ENCODE measurements at regions not wholly inside any gene's neighbourhood (a gene's known extent, or its start where the extent isn't known, plus 50 kb on each side); places are given as distances from the start of the nearest gene placed in this dataset.
"Not testable (repeated sequence)": the region's sequence is repeated elsewhere in the genome, so short reads cannot be mapped to it uniquely, and the experiment has no call there.

GRCh38 chr20:28616354-28616753 lies 2641.1 kb upstream of the DEFB115 start:
- TF ChIP-seq, protein P1, sequence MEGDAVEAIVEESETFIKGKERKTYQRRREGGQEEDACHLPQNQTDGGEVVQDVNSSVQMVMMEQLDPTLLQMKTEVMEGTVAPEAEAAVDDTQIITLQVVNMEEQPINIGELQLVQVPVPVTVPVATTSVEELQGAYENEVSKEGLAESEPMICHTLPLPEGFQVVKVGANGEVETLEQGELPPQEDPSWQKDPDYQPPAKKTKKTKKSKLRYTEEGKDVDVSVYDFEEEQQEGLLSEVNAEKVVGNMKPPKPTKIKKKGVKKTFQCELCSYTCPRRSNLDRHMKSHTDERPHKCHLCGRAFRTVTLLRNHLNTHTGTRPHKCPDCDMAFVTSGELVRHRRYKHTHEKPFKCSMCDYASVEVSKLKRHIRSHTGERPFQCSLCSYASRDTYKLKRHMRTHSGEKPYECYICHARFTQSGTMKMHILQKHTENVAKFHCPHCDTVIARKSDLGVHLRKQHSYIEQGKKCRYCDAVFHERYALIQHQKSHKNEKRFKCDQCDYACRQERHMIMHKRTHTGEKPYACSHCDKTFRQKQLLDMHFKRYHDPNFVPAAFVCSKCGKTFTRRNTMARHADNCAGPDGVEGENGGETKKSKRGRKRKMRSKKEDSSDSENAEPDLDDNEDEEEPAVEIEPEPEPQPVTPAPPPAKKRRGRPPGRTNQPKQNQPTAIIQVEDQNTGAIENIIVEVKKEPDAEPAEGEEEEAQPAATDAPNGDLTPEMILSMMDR (IDR thresholded peaks at IDR 0.05): no peak
- no peak overlapping the region for H3K27ac Mint-ChIP-seq
- DNase-seq (no peak), ATAC-seq (ENCODE audit: low read depth) (no peak)
- peaks cover 39% of the 10 kb centered on the region for H3K9me3 Mint-ChIP-seq
- CTCF ChIA-PET: no interaction called here
- H3K4me3 Mint-ChIP-seq: no peak overlapping the region
- no peaks in the 10 kb centered on the region for H3K4me1 Mint-ChIP-seq
- intact Hi-C loops (cut with micrococcal nuclease): no loop called here
- H3K36me3 Mint-ChIP-seq (ENCODE audit: low read depth): no peaks in the 10 kb centered on the region
- no peaks in the 10 kb centered on the region for H3K27me3 Mint-ChIP-seq
- POLR2A ChIA-PET: interaction anchor here (1.1 kb wide), 1 partner anchor 14 kb away, joined by 3 read pairs; no protein-coding TSS in a partner anchor

DNA sequence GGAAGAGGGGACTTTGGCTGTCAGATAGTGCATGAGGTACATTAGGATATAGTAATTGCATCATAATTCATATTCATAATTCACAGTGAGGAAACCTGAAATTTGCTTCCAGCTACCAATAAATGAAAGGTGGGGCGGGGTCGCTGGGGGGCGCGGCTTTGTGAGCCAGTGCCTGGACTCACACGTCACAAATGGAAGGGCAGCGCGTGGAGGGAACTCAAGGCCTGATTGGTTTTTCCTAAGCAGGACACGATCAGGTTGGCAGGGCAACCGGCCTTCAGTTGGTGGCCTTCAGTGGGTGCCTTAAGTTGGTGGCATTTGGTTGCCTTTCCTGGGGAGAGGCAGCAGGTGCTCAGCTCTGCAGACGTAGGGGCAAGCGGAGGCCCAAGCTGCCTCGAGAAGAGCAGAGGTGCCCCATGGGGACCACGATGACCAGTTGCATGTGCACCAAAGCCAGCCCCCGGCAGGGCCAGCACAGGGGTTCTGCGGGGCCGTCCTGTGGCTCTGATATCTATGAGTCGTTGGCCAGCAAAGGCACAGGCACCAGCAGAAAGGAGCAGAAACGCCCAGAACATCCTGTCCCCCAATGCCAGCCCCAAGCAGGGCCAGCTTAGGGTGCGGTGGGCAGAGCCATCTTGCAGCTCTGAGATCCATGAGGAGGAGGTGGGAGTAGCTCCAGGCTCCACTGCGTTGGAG lies 2637.4 kb upstream of the DEFB115 start:
- ATAC-seq (ENCODE audit: low read depth); intact Hi-C loops (cut with micrococcal nuclease); H3K36me3 Mint-ChIP-seq (ENCODE audit: low read depth); H3K4me3 Mint-ChIP-seq; CTCF ChIA-PET; POLR2A ChIA-PET; H3K27ac Mint-ChIP-seq; DNase-seq; H3K4me1 Mint-ChIP-seq; H3K27me3 Mint-ChIP-seq: not testable (repeated sequence)
- H3K9me3 Mint-ChIP-seq: peaks cover 21% of the 10 kb centered on the region

- H3K27me3 Mint-ChIP-seq; intact Hi-C loops (cut with micrococcal nuclease); CTCF ChIA-PET; H3K36me3 Mint-ChIP-seq (ENCODE audit: low read depth); H3K4me3 Mint-ChIP-seq; ATAC-seq (ENCODE audit: low read depth); H3K4me1 Mint-ChIP-seq; H3K9me3 Mint-ChIP-seq; DNase-seq; POLR2A ChIA-PET; H3K27ac Mint-ChIP-seq: not testable (repeated sequence)
Observed at GRCh38 chr20:28625112-28625511, 2632.4 kb upstream of the DEFB115 start.

DNA sequence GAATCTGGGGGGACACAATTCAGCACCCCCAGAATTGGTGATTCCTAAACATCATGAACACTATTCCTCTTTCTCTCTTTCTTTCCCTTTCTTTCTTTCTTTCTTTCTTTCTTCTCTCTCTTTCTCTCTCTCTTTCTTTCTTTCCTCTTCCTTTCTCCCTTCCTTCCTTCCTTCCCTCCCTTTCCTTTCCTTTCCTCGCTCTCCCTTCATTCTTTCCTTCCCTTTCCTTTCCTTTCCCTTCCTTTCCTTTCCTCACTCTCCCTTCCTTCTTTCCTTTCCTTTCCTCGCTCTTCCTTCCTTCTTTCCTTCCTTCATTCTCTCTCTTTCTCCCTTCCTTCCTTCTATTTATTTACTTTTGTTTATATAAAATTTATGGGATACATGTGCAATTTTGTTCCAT lies 2616.6 kb upstream of the DEFB115 start:
- H3K9me3 Mint-ChIP-seq; ATAC-seq (ENCODE audit: low read depth); H3K4me1 Mint-ChIP-seq; intact Hi-C loops (cut with micrococcal nuclease); H3K36me3 Mint-ChIP-seq (ENCODE audit: low read depth); DNase-seq; CTCF ChIA-PET; POLR2A ChIA-PET; H3K27me3 Mint-ChIP-seq; H3K4me3 Mint-ChIP-seq; H3K27ac Mint-ChIP-seq: not testable (repeated sequence)
